HepG2 (cell line): ENCODE measurements at regions not wholly inside any gene's neighbourhood (a gene's known extent, or its start where the extent isn't known, plus 50 kb on each side); places are given as distances from the start of the nearest gene placed in this dataset.

ENCODE experiments used
- FOXK1 ChIP-seq: sonication (generic); formaldehyde crosslinking; IDR thresholded peaks from 2 replicates; pipeline ENCODE4 v1.4.0; 2020; ENCODE audit warnings: low read depth, missing genetic modification reagents, borderline replicate concordance
- HIVEP1 ChIP-seq: sonication (generic); formaldehyde crosslinking; IDR thresholded peaks from 2 replicates; pipeline ENCODE4 v1.4.0; 2020; ENCODE audit warnings: mild to moderate bottlenecking, missing genetic modification reagents
- NFAT5 ChIP-seq: sonication (generic); formaldehyde crosslinking; IDR thresholded peaks from 2 replicates; pipeline ENCODE4 v1.4.0; 2020; ENCODE audit warnings: missing genetic modification reagents
- NR2C2 ChIP-seq: sonication (generic); formaldehyde crosslinking; IDR thresholded peaks from 2 replicates; pipeline ENCODE4 v1.4.0; 2020; ENCODE audit warnings: missing genetic modification reagents, mild to moderate bottlenecking, moderate library complexity, borderline replicate concordance
- PHF21A ChIP-seq: sonication (generic); formaldehyde crosslinking; IDR thresholded peaks from 2 replicates; pipeline ENCODE4 v1.5.0; 2020; ENCODE audit warnings: mild to moderate bottlenecking, missing genetic modification reagents
- RELA ChIP-seq: sonication (generic); formaldehyde crosslinking; IDR thresholded peaks from 2 replicates; pipeline ENCODE4 v1.4.0; 2020; ENCODE audit warnings: missing genetic modification reagents
- SPEN ChIP-seq: sonication (generic); formaldehyde crosslinking; IDR thresholded peaks from 2 replicates; pipeline ENCODE4 v1.5.1; 2020; ENCODE audit warnings: low read depth, mild to moderate bottlenecking, missing genetic modification reagents
- ZNF407 ChIP-seq: sonication (generic); formaldehyde crosslinking; IDR thresholded peaks from one replicate; pipeline ENCODE4 v1.5.1; 2020; ENCODE audit warnings: mild to moderate bottlenecking, missing genetic modification reagents; ENCODE audit errors: not compliant biosample characterization
- ZNF543 ChIP-seq: sonication (generic); formaldehyde crosslinking; IDR thresholded peaks from 2 replicates; pipeline ENCODE4 v1.4.0; 2020; ENCODE audit warnings: mild to moderate bottlenecking, missing genetic modification reagents
- ZNF747 ChIP-seq: sonication (generic); formaldehyde crosslinking; IDR thresholded peaks from 2 replicates; pipeline ENCODE4 v1.8.1; 2023; ENCODE audit warnings: missing genetic modification reagents, mild to moderate bottlenecking, borderline replicate concordance
- ZNF75D ChIP-seq: sonication (generic); formaldehyde crosslinking; IDR thresholded peaks from 2 replicates; pipeline ENCODE4 v1.8.1; 2023; ENCODE audit warnings: missing genetic modification reagents, mild to moderate bottlenecking, borderline replicate concordance

- TF ChIP-seq NFAT5, result no peak
- TF ChIP-seq ZNF747 (CRISPR knock-in tag), result peak; percentile 26; the same call in 1 of the 2 replicates
- TF ChIP-seq PHF21A, result peak; percentile 75
- TF ChIP-seq HIVEP1, result peak; percentile 46; the same call in 1 of the 2 replicates
- TF ChIP-seq SPEN (CRISPR knock-in tag), result peak; percentile 25; the same call in 1 of the 2 replicates
- TF ChIP-seq FOXK1 (CRISPR knock-in tag), result peak; percentile 32; the same call in 1 of the 2 replicates
- TF ChIP-seq ZNF407, result no peak
- peak; percentile 55 for TF ChIP-seq NR2C2 (CRISPR knock-in tag)
- TF ChIP-seq RELA, result no peak
- TF ChIP-seq ZNF75D (CRISPR knock-in tag), result no peak
- TF ChIP-seq ZNF543 (CRISPR knock-in tag), result peak; percentile 50; the same call in 1 of the 2 replicates
Measured at GRCh38 chr15:70196372-70197316, 98.9 kb upstream of the TLE3 start (continued).
